ENCODE measurements at regions not wholly inside any gene's neighbourhood (a gene's known extent, or its start where the extent isn't known, plus 50 kb on each side); places are given as distances from the start of the nearest gene placed in this dataset.

GRCh38 chr12:89024580-89024979 is 327.7 kb downstream of the DUSP6 start:
- Histone ChIP-seq H3K36me3 (ENCODE audit: insufficient read depth, insufficient read length, low read length) (no peaks in the 10 kb centered on the region), H3K9me3 (ENCODE audit: insufficient read depth, low read length) (no peaks in the 10 kb centered on the region), H3K27me3 (ENCODE audit: insufficient read depth, insufficient read length) (no peaks in the 10 kb centered on the region), H3K4me1 (ENCODE audit: insufficient read depth, insufficient read length) (no peaks in the 10 kb centered on the region), H3K9ac (ENCODE audit: insufficient read length, low read depth) (no peak overlapping the region), H3K4me3 (ENCODE audit: insufficient read length, low read depth) (no peak overlapping the region)
- no peak for TF ChIP-seq ZNF274 (IDR thresholded peaks at IDR 0.05; ENCODE audit: low read depth, low read length)
- no peak for TF ChIP-seq SUZ12 (IDR thresholded peaks at IDR 0.05; ENCODE audit: extremely low read depth, insufficient read depth, insufficient read length)
- no peak for TF ChIP-seq YY1 (IDR thresholded peaks at IDR 0.05; ENCODE audit: insufficient read depth, insufficient read length)
- no peak for DNase-seq (ENCODE audit: low read depth, low spot score)

GRCh38 chr12:89023936-89024335 is 328.4 kb downstream of the DUSP6 start:
- Histone ChIP-seq H3K27me3 (ENCODE audit: insufficient read depth, insufficient read length) (peaks cover 3% of the 10 kb centered on the region), H3K9ac (ENCODE audit: insufficient read length, low read depth) (no peak overlapping the region), H3K4me3 (ENCODE audit: insufficient read length, low read depth) (no peak overlapping the region), H3K4me1 (ENCODE audit: insufficient read depth, insufficient read length) (no peaks in the 10 kb centered on the region), H3K36me3 (ENCODE audit: insufficient read depth, insufficient read length, low read length) (no peaks in the 10 kb centered on the region), H3K9me3 (ENCODE audit: insufficient read depth, low read length) (no peaks in the 10 kb centered on the region)
- no peak for TF ChIP-seq ZNF274 (IDR thresholded peaks at IDR 0.05; ENCODE audit: low read depth, low read length)
- no peak for TF ChIP-seq SUZ12 (IDR thresholded peaks at IDR 0.05; ENCODE audit: extremely low read depth, insufficient read depth, insufficient read length)
- no peak for TF ChIP-seq YY1 (IDR thresholded peaks at IDR 0.05; ENCODE audit: insufficient read depth, insufficient read length)
- no peak for DNase-seq (ENCODE audit: low read depth, low spot score)

GRCh38 chr12:89020689-89021088 is 331.6 kb downstream of the DUSP6 start:
- no peak overlapping the region for H3K9ac ChIP-seq (ENCODE audit: insufficient read length, low read depth)
- H3K4me3 ChIP-seq (ENCODE audit: insufficient read length, low read depth): no peak overlapping the region
- TF ChIP-seq YY1 (IDR thresholded peaks at IDR 0.05; ENCODE audit: insufficient read depth, insufficient read length) (no peak), SUZ12 (IDR thresholded peaks at IDR 0.05; ENCODE audit: extremely low read depth, insufficient read depth, insufficient read length) (no peak), ZNF274 (IDR thresholded peaks at IDR 0.05; ENCODE audit: low read depth, low read length) (no peak)
- DNase-seq (ENCODE audit: low read depth, low spot score): no peak
- no peaks in the 10 kb centered on the region for H3K4me1 ChIP-seq (ENCODE audit: insufficient read depth, insufficient read length)
- H3K36me3 ChIP-seq (ENCODE audit: insufficient read depth, insufficient read length, low read length): no peaks in the 10 kb centered on the region
- no peaks in the 10 kb centered on the region for H3K9me3 ChIP-seq (ENCODE audit: insufficient read depth, low read length)
- peaks cover 3% of the 10 kb centered on the region for H3K27me3 ChIP-seq (ENCODE audit: insufficient read depth, insufficient read length)

GRCh38 chr12:89020121-89020480 is 332.2 kb downstream of the DUSP6 start:
- no peaks in the 10 kb centered on the region for H3K4me1 ChIP-seq (ENCODE audit: insufficient read depth, insufficient read length)
- H3K9me3 ChIP-seq (ENCODE audit: insufficient read depth, low read length): no peaks in the 10 kb centered on the region
- TF ChIP-seq SUZ12 (IDR thresholded peaks at IDR 0.05; ENCODE audit: extremely low read depth, insufficient read depth, insufficient read length) (no peak), ZNF274 (IDR thresholded peaks at IDR 0.05; ENCODE audit: low read depth, low read length) (no peak), YY1 (IDR thresholded peaks at IDR 0.05; ENCODE audit: insufficient read depth, insufficient read length) (no peak)
- peaks cover 3% of the 10 kb centered on the region for H3K27me3 ChIP-seq (ENCODE audit: insufficient read depth, insufficient read length)
- no peak overlapping the region for H3K9ac ChIP-seq (ENCODE audit: insufficient read length, low read depth)
- no peak overlapping the region for H3K4me3 ChIP-seq (ENCODE audit: insufficient read length, low read depth)
- DNase-seq (ENCODE audit: low read depth, low spot score): no peak
- no peaks in the 10 kb centered on the region for H3K36me3 ChIP-seq (ENCODE audit: insufficient read depth, insufficient read length, low read length)

GRCh38 chr12:89019439-89020120 is 332.7 kb downstream of the DUSP6 start:
- H3K9ac ChIP-seq (ENCODE audit: insufficient read length, low read depth): no peak overlapping the region
- peaks cover 3% of the 10 kb centered on the region for H3K27me3 ChIP-seq (ENCODE audit: insufficient read depth, insufficient read length)
- no peaks in the 10 kb centered on the region for H3K4me1 ChIP-seq (ENCODE audit: insufficient read depth, insufficient read length)
- no peaks in the 10 kb centered on the region for H3K36me3 ChIP-seq (ENCODE audit: insufficient read depth, insufficient read length, low read length)
- no peaks in the 10 kb centered on the region for H3K9me3 ChIP-seq (ENCODE audit: insufficient read depth, low read length)
- DNase-seq (ENCODE audit: low read depth, low spot score): peak; percentile 71
- TF ChIP-seq ZNF274 (IDR thresholded peaks at IDR 0.05; ENCODE audit: low read depth, low read length) (no peak), YY1 (IDR thresholded peaks at IDR 0.05; ENCODE audit: insufficient read depth, insufficient read length) (no peak), SUZ12 (IDR thresholded peaks at IDR 0.05; ENCODE audit: extremely low read depth, insufficient read depth, insufficient read length) (no peak)
- no peak overlapping the region for H3K4me3 ChIP-seq (ENCODE audit: insufficient read length, low read depth)

GRCh38 chr12:89016970-89017778 is 335.1 kb downstream of the DUSP6 start:
- Histone ChIP-seq H3K9me3 (ENCODE audit: insufficient read depth, low read length) (no peaks in the 10 kb centered on the region), H3K36me3 (ENCODE audit: insufficient read depth, insufficient read length, low read length) (no peaks in the 10 kb centered on the region), H3K4me1 (ENCODE audit: insufficient read depth, insufficient read length) (no peaks in the 10 kb centered on the region), H3K27me3 (ENCODE audit: insufficient read depth, insufficient read length) (peaks cover 3% of the 10 kb centered on the region), H3K4me3 (ENCODE audit: insufficient read length, low read depth) (no peak overlapping the region), H3K9ac (ENCODE audit: insufficient read length, low read depth) (no peak overlapping the region)
- peak; percentile 54 for DNase-seq (ENCODE audit: low read depth, low spot score)
- TF ChIP-seq ZNF274 (IDR thresholded peaks at IDR 0.05; ENCODE audit: low read depth, low read length) (no peak), YY1 (IDR thresholded peaks at IDR 0.05; ENCODE audit: insufficient read depth, insufficient read length) (no peak), SUZ12 (IDR thresholded peaks at IDR 0.05; ENCODE audit: extremely low read depth, insufficient read depth, insufficient read length) (no peak)

GRCh38 chr12:89015419-89015818 is 336.9 kb downstream of the DUSP6 start:
- Histone ChIP-seq H3K27me3 (ENCODE audit: insufficient read depth, insufficient read length) (peaks cover 3% of the 10 kb centered on the region), H3K36me3 (ENCODE audit: insufficient read depth, insufficient read length, low read length) (no peaks in the 10 kb centered on the region), H3K4me1 (ENCODE audit: insufficient read depth, insufficient read length) (no peaks in the 10 kb centered on the region), H3K9ac (ENCODE audit: insufficient read length, low read depth) (no peak overlapping the region), H3K9me3 (ENCODE audit: insufficient read depth, low read length) (no peaks in the 10 kb centered on the region), H3K4me3 (ENCODE audit: insufficient read length, low read depth) (no peak overlapping the region)
- no peak for DNase-seq (ENCODE audit: low read depth, low spot score)
- TF ChIP-seq SUZ12 (IDR thresholded peaks at IDR 0.05; ENCODE audit: extremely low read depth, insufficient read depth, insufficient read length) (no peak), YY1 (IDR thresholded peaks at IDR 0.05; ENCODE audit: insufficient read depth, insufficient read length) (no peak), ZNF274 (IDR thresholded peaks at IDR 0.05; ENCODE audit: low read depth, low read length) (no peak)
